ENCODE measurements at regions not wholly inside any gene's neighbourhood (a gene's known extent, or its start where the extent isn't known, plus 50 kb on each side); places are given as distances from the start of the nearest gene placed in this dataset.

- no peak for DNase-seq (ENCODE audit: low spot score)
These were observed 248.5 kb upstream of the RPL38 start for GRCh38 chr17:73954951-73955350.

GRCh38 chr17:73955616-73956015 is 247.9 kb upstream of the RPL38 start:
- no peak for DNase-seq (ENCODE audit: low spot score)

DNA sequence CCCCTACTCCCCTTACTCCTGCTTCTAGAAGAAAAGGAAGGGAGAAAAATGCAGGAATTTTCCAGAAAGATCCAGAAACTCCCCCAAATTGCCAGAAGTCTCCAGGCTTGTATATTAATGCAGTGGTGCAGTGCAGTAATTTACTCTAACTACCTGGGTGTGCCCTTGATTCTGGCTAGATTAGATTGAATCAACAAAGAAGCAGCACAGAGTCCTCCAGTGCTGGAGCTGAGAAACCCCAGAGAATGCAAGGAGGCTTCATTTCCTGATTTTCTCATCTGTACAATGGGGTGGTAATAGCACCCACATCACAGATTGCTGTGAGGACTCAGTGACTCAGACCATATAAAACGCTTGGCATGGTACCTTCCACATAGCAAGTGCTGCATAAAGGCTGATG is 247.3 kb upstream of the RPL38 start:
- DNase-seq (ENCODE audit: low spot score), result no peak

DNA sequence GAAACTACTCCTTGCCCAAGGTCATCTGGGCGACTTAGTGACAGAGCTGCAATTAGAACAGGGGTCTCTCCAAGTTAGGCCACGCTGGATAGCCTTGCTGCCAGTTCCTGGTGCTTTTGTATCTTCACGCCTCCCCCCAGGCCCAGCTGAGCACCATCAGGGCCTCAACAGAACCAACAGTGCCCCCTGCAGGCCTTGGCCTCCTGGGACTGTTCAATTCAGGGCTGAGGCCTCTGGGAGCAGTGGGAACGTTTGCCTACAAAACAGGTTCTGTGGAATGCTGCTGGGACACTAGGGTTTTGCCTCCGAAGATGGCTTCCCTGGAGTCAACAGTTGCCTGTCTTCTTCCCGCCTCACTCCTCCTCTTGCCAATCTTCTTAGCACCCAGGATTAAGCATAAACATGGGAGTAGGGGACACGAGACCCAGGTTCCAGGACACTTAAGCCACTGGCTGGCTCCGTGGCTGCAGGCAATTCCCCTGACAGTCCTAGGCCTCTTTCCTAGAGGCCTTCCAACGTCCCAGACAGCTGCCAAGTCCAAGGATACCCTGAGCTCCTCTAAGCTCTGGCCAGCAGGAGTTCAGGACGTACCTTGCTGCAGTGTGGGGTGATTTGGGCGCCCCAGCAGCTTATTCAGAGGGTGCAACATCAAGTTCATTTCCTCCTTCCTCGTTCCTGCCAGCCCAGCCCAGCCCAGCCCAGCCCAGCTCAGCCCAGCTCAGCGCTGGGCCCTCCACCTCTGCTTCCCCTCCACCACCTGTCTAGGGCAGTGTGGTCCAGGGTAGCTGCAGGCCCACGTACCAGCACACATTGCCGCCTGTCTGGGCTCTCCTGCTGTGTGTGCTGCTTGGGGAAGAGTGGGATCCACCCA is 246.6 kb upstream of the RPL38 start:
- peak; percentile 41 for DNase-seq (ENCODE audit: low spot score)

DNA sequence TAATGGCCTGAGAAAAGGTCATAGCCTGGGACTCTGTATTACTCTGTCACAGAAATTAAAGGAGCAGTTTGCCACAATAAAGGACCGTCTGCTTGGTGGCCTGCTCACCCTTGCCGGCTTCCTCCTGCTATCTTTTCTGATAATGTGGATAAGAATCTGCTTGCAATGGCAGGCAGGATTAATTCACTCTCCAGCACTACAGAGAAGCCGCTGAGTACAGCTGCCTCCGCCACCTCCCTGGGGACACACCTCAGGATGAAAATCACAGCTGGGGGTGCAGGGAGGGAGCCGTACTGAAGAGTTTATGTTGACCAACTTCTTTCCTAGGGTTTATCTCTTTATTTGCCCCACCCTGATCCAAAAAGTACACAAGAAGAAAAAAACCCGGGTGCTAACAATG is 245.9 kb upstream of the RPL38 start:
- no peak for DNase-seq (ENCODE audit: low spot score)

DNA sequence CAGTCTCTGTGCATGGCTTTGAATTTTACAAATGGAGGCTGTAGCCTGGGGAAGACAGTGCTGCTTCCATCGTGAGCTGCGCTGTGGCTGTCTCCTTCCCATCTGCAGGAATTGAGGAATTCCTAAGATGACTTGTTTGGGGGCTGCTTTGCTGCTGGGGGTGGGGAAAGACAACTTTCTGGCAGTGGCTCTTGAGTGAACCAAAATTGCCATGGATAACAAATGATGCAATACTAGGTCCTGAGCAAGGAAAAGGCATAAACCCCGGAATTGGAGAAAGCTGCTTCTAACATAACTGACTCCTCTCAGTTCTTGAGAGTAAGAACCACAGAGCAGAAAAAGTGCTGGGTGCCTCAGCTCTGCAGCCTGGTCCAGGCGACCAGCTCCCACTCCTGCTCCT is 245.0 kb upstream of the RPL38 start:
- no peak for DNase-seq (ENCODE audit: low spot score)

DNA sequence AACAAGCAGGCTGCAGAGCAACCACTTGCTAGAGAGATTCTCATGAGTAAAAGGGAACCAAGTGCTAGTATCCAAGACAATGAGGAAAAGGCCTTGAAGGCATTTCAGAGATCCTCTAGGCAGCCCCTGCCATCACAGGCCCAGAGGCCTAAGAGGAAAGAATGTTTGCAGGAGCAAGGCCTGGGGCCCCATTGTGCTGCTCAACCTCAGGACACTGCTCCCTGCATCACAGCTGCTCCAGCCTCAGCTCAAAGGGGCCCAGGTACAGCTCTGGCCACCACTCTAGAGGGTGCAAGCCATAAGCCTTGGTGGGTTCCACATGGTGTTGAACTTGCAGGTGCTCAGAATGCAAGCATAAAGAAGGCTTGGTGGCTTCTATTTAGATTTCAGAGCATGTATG is 243.0 kb upstream of the RPL38 start:
- no peak for DNase-seq (ENCODE audit: low spot score)

- DNase-seq (ENCODE audit: low spot score), result no peak
These were observed 241.2 kb upstream of the RPL38 start for GRCh38 chr17:73962308-73962707.

- DNase-seq (ENCODE audit: low spot score), result no peak
These were observed 234.8 kb upstream of the RPL38 start for GRCh38 chr17:73968680-73969079.

GRCh38 chr17:73969956-73970355 is 233.5 kb upstream of the RPL38 start:
- DNase-seq (ENCODE audit: low spot score), result peak; percentile 44

DNA sequence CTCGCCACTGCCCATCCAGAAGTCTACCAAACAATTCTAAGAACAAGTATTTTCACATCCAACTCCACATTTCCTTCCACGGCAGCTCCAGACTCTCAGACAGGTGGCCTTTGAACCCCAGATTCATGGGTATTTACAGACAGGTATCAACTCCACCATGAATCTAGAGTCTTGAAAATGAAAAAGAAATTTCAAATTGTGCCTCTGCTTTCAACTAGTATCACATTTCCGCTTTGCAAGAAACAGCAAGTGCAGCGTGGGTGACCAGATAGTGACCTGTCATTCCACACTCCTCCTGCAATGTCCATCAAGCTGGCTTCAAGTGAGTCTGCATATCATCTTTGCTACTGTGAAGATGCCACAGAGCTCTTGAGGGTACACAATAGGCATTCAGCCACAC is 232.4 kb upstream of the RPL38 start:
- DNase-seq (ENCODE audit: low spot score), result no peak

DNA sequence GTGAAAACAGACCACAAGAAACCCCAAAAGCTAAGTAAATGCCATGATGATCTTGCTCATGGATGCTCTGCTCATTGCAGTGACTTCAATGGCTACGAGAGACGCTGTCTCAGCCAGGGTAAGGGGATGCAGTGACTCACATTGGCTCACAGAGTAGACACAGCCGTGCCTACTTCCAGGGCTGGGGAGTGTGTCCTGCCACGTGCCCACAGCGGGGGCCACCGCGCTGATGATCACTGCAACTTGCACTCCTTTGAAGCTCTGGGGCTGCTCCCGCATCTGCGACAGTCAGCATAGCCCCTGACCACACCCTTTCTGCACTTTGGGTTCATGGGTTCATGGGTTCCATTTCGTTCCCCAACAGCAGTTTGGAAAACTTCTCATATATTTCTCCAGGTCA is 231.4 kb upstream of the RPL38 start:
- no peak for DNase-seq (ENCODE audit: low spot score)

DNA sequence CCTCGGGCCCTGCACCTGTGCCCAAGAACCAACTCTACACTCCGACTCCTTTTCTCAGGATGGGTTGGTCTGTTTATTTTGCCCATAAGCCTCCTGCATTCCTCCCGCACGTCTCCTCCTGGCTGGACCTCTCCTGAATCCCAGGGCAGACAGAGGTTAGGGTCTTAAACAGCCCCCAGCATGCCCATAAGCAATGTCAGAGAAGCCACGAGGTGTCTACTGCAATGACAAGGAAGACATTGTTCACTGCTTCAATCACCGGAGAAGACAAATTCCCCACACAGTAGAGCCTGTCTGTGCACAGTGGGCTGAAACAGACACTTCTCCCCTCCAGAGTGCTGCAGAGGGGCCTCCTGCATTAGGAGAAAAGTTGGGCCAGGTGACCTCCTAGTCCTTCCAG is 230.6 kb upstream of the RPL38 start:
- DNase-seq (ENCODE audit: low spot score), result no peak

DNA sequence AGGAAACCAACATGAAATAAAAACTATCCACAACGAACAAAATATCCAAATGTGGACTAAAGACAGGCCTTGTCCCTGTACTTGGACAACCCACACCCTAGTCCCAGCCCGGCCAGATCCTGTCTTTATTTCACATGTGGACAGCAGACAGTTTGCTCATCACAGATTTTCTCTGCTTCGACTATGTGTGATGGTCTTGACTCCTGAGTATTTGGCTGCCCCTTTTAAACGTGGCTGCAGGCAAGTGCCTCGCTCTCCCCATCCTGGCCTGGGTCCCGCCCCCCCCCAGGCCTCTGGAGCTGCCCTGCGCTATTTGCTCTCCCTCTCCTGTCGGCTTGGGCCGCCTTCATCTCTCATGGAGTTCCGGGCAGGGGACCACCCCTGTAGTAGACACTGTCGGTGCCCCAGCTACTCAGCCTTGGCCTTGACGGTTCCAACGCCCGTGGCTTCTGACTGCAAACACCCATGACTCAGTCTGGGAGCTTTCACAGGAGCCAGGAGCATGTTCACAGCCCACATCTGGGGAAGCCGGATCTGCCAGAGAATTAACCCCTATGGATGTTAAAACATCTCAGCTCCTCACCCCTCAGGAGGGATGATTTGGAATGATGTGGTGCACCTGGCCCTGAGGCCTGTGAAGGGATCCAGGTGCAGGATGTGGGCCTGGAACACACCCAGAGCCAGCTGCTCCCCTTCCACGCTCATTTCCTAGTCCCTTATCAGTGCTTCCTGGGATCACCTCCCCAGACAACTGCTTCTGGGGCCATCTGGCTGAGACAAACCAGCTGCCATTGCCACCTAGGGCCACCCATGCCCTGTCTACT is 229.7 kb upstream of the RPL38 start:
- no peak for DNase-seq (ENCODE audit: low spot score)

- no peak for DNase-seq (ENCODE audit: low spot score)
These were observed 228.9 kb upstream of the RPL38 start for GRCh38 chr17:73974536-73974935.

DNA sequence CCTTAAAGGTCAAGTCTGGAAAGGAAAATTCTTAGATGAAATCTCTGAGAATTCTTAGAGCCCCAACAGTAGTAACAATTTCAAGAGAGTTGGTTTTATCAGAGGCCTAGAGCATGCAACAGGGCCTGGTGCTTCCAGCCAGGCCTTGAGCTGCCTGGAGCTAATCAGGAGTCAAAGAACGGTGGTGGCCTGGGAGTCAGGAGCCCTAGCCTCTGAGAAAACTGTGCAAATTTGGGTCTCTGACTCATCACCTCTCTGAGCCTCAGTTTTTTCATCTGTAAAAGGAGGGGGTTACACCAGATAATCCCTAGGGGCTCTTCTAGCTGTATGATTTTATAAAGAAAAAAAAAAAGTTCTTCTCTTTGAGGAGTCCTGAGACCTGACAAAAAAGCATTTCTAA is 227.3 kb upstream of the RPL38 start:
- no peak for DNase-seq (ENCODE audit: low spot score)

- DNase-seq (ENCODE audit: low spot score), result peak; percentile 60
These were observed 226.6 kb upstream of the RPL38 start for GRCh38 chr17:73976676-73977521.

DNA sequence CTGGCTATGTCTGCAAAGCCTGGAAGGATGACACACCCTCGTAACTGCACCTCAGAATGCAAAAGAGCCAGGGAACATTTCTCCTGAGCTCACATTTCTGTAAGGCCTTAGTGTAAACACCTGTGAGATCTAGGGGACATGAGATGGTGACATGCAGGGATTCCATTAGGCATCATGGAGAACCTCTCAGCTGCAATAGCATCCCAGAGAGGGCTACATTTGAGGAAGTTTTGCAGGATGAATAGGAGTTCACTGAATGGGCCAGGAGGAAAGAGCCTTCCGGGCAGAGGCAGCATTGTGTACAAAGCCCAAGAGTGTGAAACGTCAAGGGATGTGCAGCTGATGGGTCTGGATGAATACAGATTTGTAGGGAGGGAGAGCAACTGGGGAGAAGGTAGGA is 223.0 kb upstream of the RPL38 start:
- no peak for DNase-seq (ENCODE audit: low spot score)

DNA sequence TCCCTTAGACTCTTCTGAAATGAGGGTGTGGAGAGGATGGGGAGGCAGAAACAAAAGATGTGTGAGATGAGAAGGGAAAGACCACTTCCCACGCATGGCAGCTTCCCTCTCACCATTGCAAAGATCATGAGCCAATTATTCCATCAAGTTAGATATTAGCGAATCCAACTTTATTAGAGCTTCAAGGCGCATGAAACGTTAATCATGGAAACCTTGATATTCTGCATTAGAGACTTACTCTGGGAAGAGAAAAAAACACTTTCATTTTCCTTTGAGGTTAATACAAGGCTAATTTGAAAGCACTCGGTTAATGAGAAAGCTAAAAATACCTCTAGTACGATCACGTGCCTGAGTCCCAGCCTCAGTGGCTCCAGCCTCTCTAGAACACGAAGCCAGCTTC is 220.6 kb upstream of the RPL38 start:
- DNase-seq (ENCODE audit: low spot score), result no peak

DNA sequence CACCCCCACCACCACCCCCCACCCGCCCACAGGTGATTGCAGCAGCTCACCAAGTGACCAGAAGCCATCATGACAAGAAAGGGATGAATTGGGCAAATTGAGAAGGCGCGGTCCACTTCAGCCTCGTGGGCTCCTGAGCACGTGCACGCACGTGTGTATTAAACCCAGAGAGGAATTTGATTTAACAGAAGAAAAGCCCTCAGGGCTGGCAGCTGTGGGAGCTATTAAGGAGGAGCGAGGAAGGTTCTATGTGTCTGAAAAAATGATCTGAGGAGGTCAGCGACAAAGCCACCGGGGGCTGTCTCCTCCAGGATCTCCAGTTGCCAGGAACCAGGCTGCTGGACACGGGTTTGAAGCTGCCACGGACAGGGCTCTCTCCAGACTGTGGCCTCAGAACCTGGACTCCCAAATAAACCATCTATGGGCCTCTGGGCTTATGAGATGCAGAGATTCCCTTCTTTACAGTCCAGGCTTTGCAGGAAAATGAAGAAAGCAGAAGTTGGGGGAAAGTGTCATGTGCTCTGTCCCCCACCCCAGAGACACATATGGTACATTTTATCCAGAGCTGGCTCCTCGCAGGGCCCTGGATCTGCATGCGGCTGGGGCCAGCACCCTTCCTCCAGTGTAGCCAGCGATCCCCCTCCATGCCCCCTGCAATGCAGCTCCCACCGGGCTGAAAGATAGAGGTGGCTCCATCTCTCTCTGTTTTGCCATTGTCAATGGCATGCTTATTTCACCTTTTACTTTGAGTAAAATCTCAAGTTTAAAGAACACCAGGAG is 219.7 kb upstream of the RPL38 start:
- DNase-seq (ENCODE audit: low spot score), result no peak

GRCh38 chr17:73984941-73985340 is 218.5 kb upstream of the RPL38 start:
- no peak for DNase-seq (ENCODE audit: low spot score)

Data from AG20443 (cell line).